ENCODE measurements at regions not wholly inside any gene's neighbourhood (a gene's known extent, or its start where the extent isn't known, plus 50 kb on each side); places are given as distances from the start of the nearest gene placed in this dataset.

- no peaks in the 10 kb centered on the region for H3K36me3 Mint-ChIP-seq
- H3K27me3 Mint-ChIP-seq = no peaks in the 10 kb centered on the region
- POLR2A ChIA-PET = no interaction called here
- no peak for DNase-seq
- CTCF ChIA-PET = interaction anchor here (0.9 kb wide), 1 partner anchor 46 kb away, joined by 3 read pairs; no protein-coding TSS in a partner anchor
- H3K4me3 Mint-ChIP-seq = no peak overlapping the region
- no peaks in the 10 kb centered on the region for H3K4me1 Mint-ChIP-seq (ENCODE audit: low read depth)
- no peak overlapping the region for H3K27ac Mint-ChIP-seq
- H3K9me3 Mint-ChIP-seq = no peaks in the 10 kb centered on the region
- intact Hi-C loops (cut with micrococcal nuclease) = no loop called here
Observed at GRCh38 chr12:102781117-102781516, 135.9 kb downstream of the PAH start.

- no peak for DNase-seq
- H3K9me3 Mint-ChIP-seq = no peaks in the 10 kb centered on the region
- H3K27ac Mint-ChIP-seq = no peak overlapping the region
- H3K36me3 Mint-ChIP-seq = no peaks in the 10 kb centered on the region
- H3K4me1 Mint-ChIP-seq (ENCODE audit: low read depth) = no peaks in the 10 kb centered on the region
- ChIA-PET POLR2A (no interaction called here), CTCF (no interaction called here)
- H3K27me3 Mint-ChIP-seq = no peaks in the 10 kb centered on the region
- no peak overlapping the region for H3K4me3 Mint-ChIP-seq
- intact Hi-C loops (cut with micrococcal nuclease) = no loop called here
Observed at GRCh38 chr12:102776041-102776440, 141.0 kb downstream of the PAH start.

GRCh38 chr12:102769323-102769916 lies 147.6 kb downstream of the PAH start:
- no peaks in the 10 kb centered on the region for H3K4me1 Mint-ChIP-seq (ENCODE audit: low read depth)
- peaks cover 1% of the 10 kb centered on the region for H3K27me3 Mint-ChIP-seq
- CTCF ChIA-PET = interaction anchor here (0.6 to 1.3 kb wide), 5 partner anchors 10 to 851 kb away, joined by 3 to 5 read pairs (median 4); no protein-coding TSS in a partner anchor
- peak; percentile 47 for DNase-seq
- intact Hi-C loops (cut with micrococcal nuclease) = loop anchor here (1.0 kb wide), 1 partner anchor 830 kb away; no protein-coding TSS in a partner anchor
- no peaks in the 10 kb centered on the region for H3K36me3 Mint-ChIP-seq
- H3K4me3 Mint-ChIP-seq = no peak overlapping the region
- no peak overlapping the region for H3K27ac Mint-ChIP-seq
- POLR2A ChIA-PET = no interaction called here
- no peaks in the 10 kb centered on the region for H3K9me3 Mint-ChIP-seq

GRCh38 chr12:102766961-102767360 lies 150.1 kb downstream of the PAH start:
- H3K4me3 Mint-ChIP-seq = no peak overlapping the region
- no peaks in the 10 kb centered on the region for H3K9me3 Mint-ChIP-seq
- ChIA-PET POLR2A (no interaction called here), CTCF (no interaction called here)
- no peak overlapping the region for H3K27ac Mint-ChIP-seq
- DNase-seq = no peak
- no peaks in the 10 kb centered on the region for H3K36me3 Mint-ChIP-seq
- intact Hi-C loops (cut with micrococcal nuclease) = no loop called here
- peaks cover 1% of the 10 kb centered on the region for H3K27me3 Mint-ChIP-seq
- H3K4me1 Mint-ChIP-seq (ENCODE audit: low read depth) = no peaks in the 10 kb centered on the region

GRCh38 chr12:102765736-102766135 lies 151.3 kb downstream of the PAH start:
- intact Hi-C loops (cut with micrococcal nuclease) = no loop called here
- CTCF ChIA-PET = no interaction called here

GRCh38 chr12:102763471-102763870 lies 153.6 kb downstream of the PAH start:
- peaks cover 1% of the 10 kb centered on the region for H3K27me3 Mint-ChIP-seq
- no peak for DNase-seq
- CTCF ChIA-PET = no interaction called here
- H3K36me3 Mint-ChIP-seq = no peaks in the 10 kb centered on the region
- POLR2A ChIA-PET = no interaction called here
- intact Hi-C loops (cut with micrococcal nuclease) = no loop called here
- H3K4me3 Mint-ChIP-seq = no peak overlapping the region
- H3K9me3 Mint-ChIP-seq = no peaks in the 10 kb centered on the region
- H3K27ac Mint-ChIP-seq = no peak overlapping the region
- H3K4me1 Mint-ChIP-seq (ENCODE audit: low read depth) = no peaks in the 10 kb centered on the region

More at GRCh38 chr12:102765736-102766135, 151.3 kb downstream of the PAH start:
- Mint-ChIP-seq H3K9me3 (no peaks in the 10 kb centered on the region), H3K36me3 (no peaks in the 10 kb centered on the region), H3K27me3 (peaks cover 1% of the 10 kb centered on the region), H3K4me1 (ENCODE audit: low read depth) (no peaks in the 10 kb centered on the region), H3K27ac (no peak overlapping the region), H3K4me3 (no peak overlapping the region)
- POLR2A ChIA-PET = no interaction called here
- DNase-seq = no peak

- Mint-ChIP-seq H3K36me3 (no peaks in the 10 kb centered on the region), H3K4me3 (no peak overlapping the region), H3K4me1 (ENCODE audit: low read depth) (no peaks in the 10 kb centered on the region), H3K27ac (no peak overlapping the region), H3K27me3 (no peaks in the 10 kb centered on the region), H3K9me3 (no peaks in the 10 kb centered on the region)
- no peak for DNase-seq
- intact Hi-C loops (cut with micrococcal nuclease) = no loop called here
- ChIA-PET CTCF (no interaction called here), POLR2A (no interaction called here)
Observed at GRCh38 chr12:102763061-102763460, 154.0 kb downstream of the PAH start.

- Mint-ChIP-seq H3K27me3 (no peaks in the 10 kb centered on the region), H3K27ac (no peak overlapping the region), H3K9me3 (no peaks in the 10 kb centered on the region), H3K4me3 (no peak overlapping the region), H3K4me1 (ENCODE audit: low read depth) (no peaks in the 10 kb centered on the region), H3K36me3 (no peaks in the 10 kb centered on the region)
- ChIA-PET CTCF (no interaction called here), POLR2A (no interaction called here)
- DNase-seq = no peak
- intact Hi-C loops (cut with micrococcal nuclease) = no loop called here
Observed at GRCh38 chr12:102760322-102760721, 156.7 kb downstream of the PAH start.

GRCh38 chr12:102759466-102759865 lies 157.6 kb downstream of the PAH start:
- no peaks in the 10 kb centered on the region for H3K27me3 Mint-ChIP-seq
- intact Hi-C loops (cut with micrococcal nuclease) = no loop called here
- DNase-seq = no peak
- CTCF ChIA-PET = interaction anchor here (0.7 kb wide), 1 partner anchor 10 kb away, joined by 3 read pairs; no protein-coding TSS in a partner anchor
- no peaks in the 10 kb centered on the region for H3K9me3 Mint-ChIP-seq
- no peaks in the 10 kb centered on the region for H3K4me1 Mint-ChIP-seq (ENCODE audit: low read depth)
- H3K36me3 Mint-ChIP-seq = no peaks in the 10 kb centered on the region
- POLR2A ChIA-PET = no interaction called here
- no peak overlapping the region for H3K4me3 Mint-ChIP-seq
- no peak overlapping the region for H3K27ac Mint-ChIP-seq

GRCh38 chr12:102757882-102758226 lies 159.2 kb downstream of the PAH start:
- Mint-ChIP-seq H3K27ac (no peak overlapping the region), H3K27me3 (no peaks in the 10 kb centered on the region), H3K9me3 (no peaks in the 10 kb centered on the region), H3K4me1 (ENCODE audit: low read depth) (no peaks in the 10 kb centered on the region), H3K36me3 (no peaks in the 10 kb centered on the region), H3K4me3 (no peak overlapping the region)
- CTCF ChIA-PET = no interaction called here
- DNase-seq = no peak
- POLR2A ChIA-PET = no interaction called here
- intact Hi-C loops (cut with micrococcal nuclease) = no loop called here

GRCh38 chr12:102757154-102757881 lies 159.7 kb downstream of the PAH start:
- no peaks in the 10 kb centered on the region for H3K36me3 Mint-ChIP-seq
- H3K4me3 Mint-ChIP-seq = no peak overlapping the region
- no peaks in the 10 kb centered on the region for H3K4me1 Mint-ChIP-seq (ENCODE audit: low read depth)
- DNase-seq = no peak
- POLR2A ChIA-PET = no interaction called here
- H3K27me3 Mint-ChIP-seq = no peaks in the 10 kb centered on the region
- intact Hi-C loops (cut with micrococcal nuclease) = no loop called here
- no peak overlapping the region for H3K27ac Mint-ChIP-seq
- no peaks in the 10 kb centered on the region for H3K9me3 Mint-ChIP-seq
- CTCF ChIA-PET = no interaction called here

GRCh38 chr12:102756530-102756929 lies 160.5 kb downstream of the PAH start:
- no peak overlapping the region for H3K4me3 Mint-ChIP-seq
- H3K27me3 Mint-ChIP-seq = no peaks in the 10 kb centered on the region
- POLR2A ChIA-PET = no interaction called here
- no peak for DNase-seq
- no peaks in the 10 kb centered on the region for H3K4me1 Mint-ChIP-seq (ENCODE audit: low read depth)
- H3K36me3 Mint-ChIP-seq = no peaks in the 10 kb centered on the region
- intact Hi-C loops (cut with micrococcal nuclease) = no loop called here
- H3K9me3 Mint-ChIP-seq = no peaks in the 10 kb centered on the region
- CTCF ChIA-PET = no interaction called here
- H3K27ac Mint-ChIP-seq = no peak overlapping the region

GRCh38 chr12:102755266-102755665 lies 161.8 kb downstream of the PAH start:
- intact Hi-C loops (cut with micrococcal nuclease) = no loop called here
- ChIA-PET CTCF (no interaction called here), POLR2A (no interaction called here)
- no peaks in the 10 kb centered on the region for H3K27me3 Mint-ChIP-seq
- no peak overlapping the region for H3K4me3 Mint-ChIP-seq
- H3K4me1 Mint-ChIP-seq (ENCODE audit: low read depth) = no peaks in the 10 kb centered on the region
- H3K27ac Mint-ChIP-seq = no peak overlapping the region
- DNase-seq = no peak
- H3K9me3 Mint-ChIP-seq = no peaks in the 10 kb centered on the region
- H3K36me3 Mint-ChIP-seq = no peaks in the 10 kb centered on the region
